Coronary artery (tissue), 2 donors: ENCODE measurements at regions not wholly inside any gene's neighbourhood (a gene's known extent, or its start where the extent isn't known, plus 50 kb on each side); places are given as distances from the start of the nearest gene placed in this dataset.

Experiments
- DNase-seq: peaks from one replicate; pipeline ENCODE4 v3.0.0-alpha.2; 2017; ENCODE audit warnings: low spot score
- H3K27ac ChIP-seq, 2 donors: fragments of 200-600 bp; sonication (generic); one replicate each; pipeline ENCODE4 v1.5.1; 2016 to 2019
- H3K4me3 ChIP-seq: fragments of 200-600 bp; sonication (generic); 2 replicates; pipeline ENCODE4 v1.5.1; 2016; ENCODE audit warnings: mild to moderate bottlenecking, moderate library complexity
- TF ChIP-seq, protein P1 (sequence below): fragments of 200-600 bp; sonication (generic); IDR thresholded peaks from one replicate; pipeline ENCODE4 v1.5.1; 2019; ENCODE audit warnings: antibody characterized with exemption

DNA sequence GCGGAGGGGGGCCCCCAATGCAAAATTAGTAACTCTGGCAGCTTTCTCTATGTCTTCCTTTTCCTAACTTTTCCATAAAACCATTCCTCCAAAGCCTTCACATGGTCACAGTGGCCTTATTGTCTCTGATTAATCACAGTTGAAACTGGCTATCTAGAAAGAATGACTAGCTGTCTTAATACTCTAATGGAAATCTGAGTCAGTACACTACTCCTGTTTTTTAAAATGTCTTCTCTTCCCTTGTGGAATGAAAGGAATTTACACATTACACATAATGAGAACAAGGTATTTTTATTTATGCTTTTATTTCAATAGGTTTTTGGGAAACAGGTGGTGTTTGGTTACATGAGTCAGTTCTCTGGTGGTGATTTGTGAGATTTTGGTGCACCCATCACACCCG is 66.3 kb upstream of the PUDP start:
- DNase-seq: no peak
- no peak overlapping the region for H3K4me3 ChIP-seq
- TF ChIP-seq, protein P1, sequence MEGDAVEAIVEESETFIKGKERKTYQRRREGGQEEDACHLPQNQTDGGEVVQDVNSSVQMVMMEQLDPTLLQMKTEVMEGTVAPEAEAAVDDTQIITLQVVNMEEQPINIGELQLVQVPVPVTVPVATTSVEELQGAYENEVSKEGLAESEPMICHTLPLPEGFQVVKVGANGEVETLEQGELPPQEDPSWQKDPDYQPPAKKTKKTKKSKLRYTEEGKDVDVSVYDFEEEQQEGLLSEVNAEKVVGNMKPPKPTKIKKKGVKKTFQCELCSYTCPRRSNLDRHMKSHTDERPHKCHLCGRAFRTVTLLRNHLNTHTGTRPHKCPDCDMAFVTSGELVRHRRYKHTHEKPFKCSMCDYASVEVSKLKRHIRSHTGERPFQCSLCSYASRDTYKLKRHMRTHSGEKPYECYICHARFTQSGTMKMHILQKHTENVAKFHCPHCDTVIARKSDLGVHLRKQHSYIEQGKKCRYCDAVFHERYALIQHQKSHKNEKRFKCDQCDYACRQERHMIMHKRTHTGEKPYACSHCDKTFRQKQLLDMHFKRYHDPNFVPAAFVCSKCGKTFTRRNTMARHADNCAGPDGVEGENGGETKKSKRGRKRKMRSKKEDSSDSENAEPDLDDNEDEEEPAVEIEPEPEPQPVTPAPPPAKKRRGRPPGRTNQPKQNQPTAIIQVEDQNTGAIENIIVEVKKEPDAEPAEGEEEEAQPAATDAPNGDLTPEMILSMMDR: no peak
- H3K27ac ChIP-seq: no peak overlapping the region

GRCh38 chrX:7205037-7205577 is 57.2 kb upstream of the PUDP start:
- Histone ChIP-seq H3K27ac (no peak overlapping the region), H3K4me3 (no peak overlapping the region)
- no peak for DNase-seq
- TF ChIP-seq, protein P1: no peak

DNA sequence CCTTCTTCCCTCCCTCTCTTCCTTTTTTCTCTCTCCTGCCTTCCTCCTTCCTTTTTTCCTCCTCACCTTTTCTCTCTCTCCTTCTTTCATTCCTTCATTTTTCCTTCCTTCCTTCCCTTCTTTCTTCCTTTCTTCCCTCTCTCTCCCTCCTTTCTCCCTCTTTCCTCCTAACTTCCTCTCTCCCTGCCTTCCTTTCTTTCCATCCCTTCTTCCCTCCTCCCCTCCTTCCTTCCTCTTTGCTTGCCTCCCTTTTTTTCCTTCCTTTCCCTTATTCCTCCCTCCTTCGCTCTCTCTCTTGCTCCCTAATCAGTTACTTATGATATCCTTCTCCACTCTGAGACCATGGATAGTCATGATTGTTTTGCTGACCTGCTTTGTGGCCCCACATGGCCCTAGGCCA is 56.7 kb upstream of the PUDP start:
- no peak overlapping the region for H3K27ac ChIP-seq
- DNase-seq: no peak
- TF ChIP-seq, protein P1: no peak
- no peak overlapping the region for H3K4me3 ChIP-seq

DNA sequence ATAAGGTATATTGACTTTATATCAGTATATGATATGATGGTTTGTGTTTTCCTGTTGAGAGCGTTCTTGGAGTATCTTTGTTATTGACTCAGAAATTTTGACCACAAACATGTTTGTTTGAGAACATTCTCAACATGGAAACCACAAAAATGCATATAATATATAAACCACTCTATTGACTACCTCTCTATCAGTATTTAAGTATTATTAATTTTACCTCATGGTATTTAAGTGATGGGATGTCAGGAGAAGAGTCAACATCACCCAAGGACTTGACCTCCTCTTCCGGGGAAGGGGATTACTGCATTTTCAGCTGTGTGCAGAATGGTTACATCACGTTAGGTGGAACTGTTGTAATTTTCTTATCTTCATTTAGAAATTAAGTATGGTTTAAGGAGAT is 54.3 kb upstream of the PUDP start:
- no peak for DNase-seq
- TF ChIP-seq, protein P1: no peak
- no peak overlapping the region for H3K27ac ChIP-seq
- H3K4me3 ChIP-seq: no peak overlapping the region

- H3K4me3 ChIP-seq: no peak overlapping the region
- no peak for DNase-seq
- no peak overlapping the region for H3K27ac ChIP-seq
- TF ChIP-seq, protein P1: no peak
Measured at GRCh38 chrX:7201496-7201895, 53.5 kb upstream of the PUDP start.

GRCh38 chrX:7198499-7198898 is 50.5 kb upstream of the PUDP start:
- no peak overlapping the region for H3K4me3 ChIP-seq

More at GRCh38 chrX:7198499-7198898, 50.5 kb upstream of the PUDP start:
- TF ChIP-seq, protein P1: no peak
- no peak overlapping the region for H3K27ac ChIP-seq
- DNase-seq: no peak
